ENCODE measurements at regions not wholly inside any gene's neighbourhood (a gene's known extent, or its start where the extent isn't known, plus 50 kb on each side); places are given as distances from the start of the nearest gene placed in this dataset.

DNA sequence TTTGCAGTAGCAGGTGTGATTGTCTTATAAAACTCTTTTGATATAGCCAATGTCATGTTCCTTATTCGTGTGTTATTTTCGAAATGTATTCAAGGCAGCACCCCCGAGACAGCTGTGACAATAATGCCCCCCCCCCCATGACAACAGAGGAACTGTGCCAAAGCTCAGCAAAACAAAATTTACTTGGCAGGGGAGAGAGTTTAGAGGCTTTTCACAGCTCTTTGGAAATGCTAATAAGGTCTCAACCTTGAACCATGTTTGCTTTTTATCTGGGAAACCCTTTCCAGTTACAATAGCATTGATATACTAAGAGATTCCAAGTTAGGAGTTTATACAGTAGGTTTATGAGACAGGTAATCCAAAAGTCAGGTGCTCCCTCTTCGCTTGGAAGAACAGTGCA is 56.4 kb upstream of the USP44 start:
- DNase-seq (ENCODE audit: low read depth): no peak

DNA sequence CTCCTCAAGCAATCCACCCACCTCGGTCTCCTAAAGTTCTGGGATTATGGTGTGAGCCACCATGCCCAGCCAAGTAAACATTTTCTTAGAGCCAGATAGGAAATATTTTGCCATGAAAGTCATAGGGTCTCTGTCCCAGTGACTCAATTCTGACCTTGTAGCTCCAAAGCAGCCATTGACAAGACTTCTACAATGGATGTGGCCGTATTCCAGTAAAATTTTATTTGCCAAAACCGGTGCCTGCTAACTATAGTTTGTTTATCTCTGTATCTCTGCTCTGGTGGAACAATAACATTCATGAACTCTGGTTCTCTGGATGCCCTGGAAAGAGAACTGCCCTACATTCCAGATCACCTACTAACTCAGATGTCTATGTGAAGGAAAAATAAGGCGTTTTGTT is 54.6 kb upstream of the USP44 start:
- DNase-seq (ENCODE audit: low read depth): peak; percentile 33

DNA sequence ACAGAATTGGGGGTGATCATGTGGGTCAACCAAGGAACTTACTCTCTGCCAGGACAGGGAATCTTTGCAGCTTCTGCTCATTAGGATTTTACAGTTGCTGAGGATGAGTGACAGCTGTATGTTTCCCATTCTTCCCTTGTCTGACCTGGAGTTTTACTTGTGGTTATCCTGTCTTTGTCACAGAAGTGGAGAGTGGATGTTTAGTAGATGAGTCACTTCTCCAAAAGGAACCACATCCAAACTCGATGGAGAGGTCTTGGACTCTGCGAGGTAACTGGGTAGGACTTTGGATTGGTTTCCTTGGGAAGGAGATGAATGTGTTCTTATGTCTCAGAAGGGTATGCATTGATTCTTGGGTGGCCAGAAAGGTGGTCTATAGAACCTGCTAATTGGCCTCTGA is 53.8 kb upstream of the USP44 start:
- DNase-seq (ENCODE audit: low read depth): peak; percentile 81

DNA sequence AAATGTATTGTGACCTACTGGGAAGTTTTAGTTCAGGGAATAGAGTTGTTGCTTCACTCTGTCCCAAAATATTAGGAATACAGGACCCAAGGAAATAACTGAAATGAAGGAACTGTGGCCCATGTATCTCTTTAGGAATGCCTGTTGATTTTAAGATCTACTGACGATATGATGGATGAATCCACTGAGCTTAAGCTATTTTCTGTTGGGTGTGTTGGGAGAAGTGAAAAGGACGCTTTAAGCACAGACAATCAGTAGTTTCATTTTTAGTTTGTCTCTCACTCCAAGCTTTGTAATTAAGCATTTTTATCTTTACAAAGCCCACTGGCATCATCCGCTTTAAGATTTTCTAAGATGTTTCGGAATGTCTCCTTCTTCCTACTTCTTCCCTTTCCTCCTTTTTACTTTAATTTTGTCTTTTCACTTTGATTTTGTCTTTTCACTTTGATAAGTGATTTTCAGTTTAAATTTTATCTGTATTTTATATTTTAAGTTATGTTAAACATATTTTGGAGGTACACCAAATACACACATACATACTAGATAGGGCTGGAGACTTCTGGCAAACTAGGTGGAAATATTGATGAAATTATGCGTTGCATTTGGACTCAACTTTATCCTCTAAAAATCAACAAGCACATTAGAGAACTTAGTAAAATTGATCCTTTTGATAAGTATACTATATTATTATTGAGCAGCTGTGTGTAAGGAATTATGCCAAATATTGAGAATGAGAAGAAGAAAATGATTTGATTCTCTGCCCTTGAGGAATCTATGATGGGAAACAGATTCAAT is 52.3 kb upstream of the USP44 start:
- DNase-seq (ENCODE audit: low read depth): no peak

DNA sequence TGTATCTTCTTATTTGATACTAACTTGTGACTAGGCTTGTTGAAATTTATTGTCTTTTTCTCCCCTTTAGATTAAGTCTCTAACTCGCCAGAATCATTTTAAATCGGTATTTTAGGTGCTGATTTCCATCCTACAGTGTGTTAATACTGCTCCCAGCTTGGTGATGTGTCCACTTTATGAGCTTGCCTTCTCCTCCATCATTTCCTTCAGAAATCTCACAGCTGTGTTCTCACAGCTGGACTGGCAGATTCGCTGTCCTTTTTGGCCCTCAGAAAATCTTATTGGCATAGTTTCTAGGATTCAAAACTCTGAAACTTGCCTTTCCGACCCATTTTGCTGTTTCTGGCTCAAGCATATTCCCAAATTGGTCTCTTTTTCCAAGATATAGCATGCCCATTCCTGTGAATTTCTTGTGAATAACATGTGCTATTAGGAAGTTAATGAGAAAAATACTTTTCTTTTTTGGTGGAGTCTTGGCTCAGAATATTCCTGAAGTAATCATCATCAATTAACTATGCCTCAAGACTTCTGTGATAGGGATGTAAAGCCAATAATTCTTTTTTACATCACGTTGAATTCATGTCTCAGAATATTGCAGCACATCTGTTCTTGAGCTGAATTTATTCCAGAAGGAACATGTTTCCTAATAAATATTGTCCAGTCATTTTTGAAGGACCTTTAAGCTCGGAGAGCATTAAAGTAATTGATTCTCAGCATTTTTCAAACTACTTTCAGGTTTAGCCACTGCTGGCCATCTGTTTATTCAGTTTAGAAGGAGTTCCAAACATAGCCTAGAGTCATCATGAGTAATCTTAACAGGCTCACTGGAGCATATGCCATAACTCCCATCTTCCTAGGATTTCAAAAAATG is 50.0 kb upstream of the USP44 start:
- DNase-seq (ENCODE audit: low read depth): peak; percentile 86
